Activated CD8-positive, alpha-beta T cell treated with anti-CD3 and anti-CD28 coated beads for 36 hours (primary cell): ENCODE measurements at regions not wholly inside any gene's neighbourhood (a gene's known extent, or its start where the extent isn't known, plus 50 kb on each side); places are given as distances from the start of the nearest gene placed in this dataset.
"Not testable (repeated sequence)": the region's sequence is repeated elsewhere in the genome, so short reads cannot be mapped to it uniquely, and the experiment has no call there.

ENCODE experiments used
- ATAC-seq: fragments of 200-7000 bp; cut with Tn5 transposase; one replicate; pipeline ENCODE4 v1.10.0; 2021; ENCODE audit warnings: mild to moderate bottlenecking, moderate library complexity
- CTCF ChIA-PET: fragments of 350-600 bp; sonication (Branson Sonifier 250); formaldehyde crosslinking; loops from one replicate; lab custom pipeline; 2021; ENCODE audit warnings: antibody characterized with exemption; lab: Charles Lee
- POLR2A ChIA-PET: fragments of 350-600 bp; sonication (Branson Sonifier 250); formaldehyde crosslinking; loops from one replicate; lab custom pipeline; 2021; ENCODE audit warnings: antibody characterized with exemption; lab: Charles Lee
- DNase-seq: peaks from one replicate; pipeline ENCODE4 v3.0.0-alpha.2; 2020
- H3K27ac Mint-ChIP-seq: one replicate; pipeline ENCODE4 v1.8.0; 2021; ENCODE audit warnings: mild to moderate bottlenecking, mixed read lengths
- H3K27me3 Mint-ChIP-seq: one replicate; pipeline ENCODE4 v1.8.0; 2021; ENCODE audit warnings: mixed read lengths
- H3K36me3 Mint-ChIP-seq: one replicate; pipeline ENCODE4 v1.8.0; 2021; ENCODE audit warnings: low read depth, mixed read lengths
- H3K4me1 Mint-ChIP-seq: one replicate; pipeline ENCODE4 v1.8.0; 2021; ENCODE audit warnings: low read depth, mixed read lengths
- H3K4me3 Mint-ChIP-seq: one replicate; pipeline ENCODE4 v1.8.0; 2021; ENCODE audit warnings: mild to moderate bottlenecking, moderate library complexity, mixed read lengths
- H3K9me3 Mint-ChIP-seq: one replicate; pipeline ENCODE4 v1.8.0; 2021; ENCODE audit warnings: mixed read lengths
- intact Hi-C: fragments of 100-400 bp; cut with micrococcal nuclease; formaldehyde crosslinking; loops from one replicate; pipeline ENCODE4 v1.10.0; 2022
- TF ChIP-seq, protein P1 (sequence below): fragments of 200-600 bp; IDR thresholded peaks from one replicate; pipeline ENCODE4 v1.8.0; 2022; ENCODE audit warnings: antibody characterized with exemption, mild to moderate bottlenecking

DNA sequence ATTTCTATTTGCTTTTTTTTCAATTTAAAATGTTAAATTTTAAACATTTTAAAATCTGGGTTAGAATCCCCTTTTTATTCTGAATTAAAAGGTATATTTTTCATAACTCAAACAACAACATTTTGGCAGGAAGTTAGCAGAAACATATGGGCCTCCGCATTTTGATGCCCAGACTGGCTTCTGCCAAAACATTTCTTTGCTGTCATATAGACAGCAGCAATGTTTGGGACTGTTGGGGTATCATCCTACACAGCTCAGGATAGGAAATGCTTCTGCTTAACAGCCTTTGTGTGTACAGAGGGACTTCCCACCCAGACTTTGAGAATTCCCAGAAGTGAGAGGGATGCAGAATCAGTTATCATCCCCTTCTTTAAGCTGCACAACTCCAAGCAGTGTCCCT is 155.4 kb upstream of the PARD3B start:
- no peaks in the 10 kb centered on the region for H3K36me3 Mint-ChIP-seq
- ChIA-PET CTCF (no interaction called here), POLR2A (no interaction called here)
- no peaks in the 10 kb centered on the region for H3K4me1 Mint-ChIP-seq
- no peaks in the 10 kb centered on the region for H3K9me3 Mint-ChIP-seq
- no peak overlapping the region for H3K27ac Mint-ChIP-seq
- intact Hi-C loops: no loop called here
- H3K4me3 Mint-ChIP-seq: no peak overlapping the region
- TF ChIP-seq, protein P1, sequence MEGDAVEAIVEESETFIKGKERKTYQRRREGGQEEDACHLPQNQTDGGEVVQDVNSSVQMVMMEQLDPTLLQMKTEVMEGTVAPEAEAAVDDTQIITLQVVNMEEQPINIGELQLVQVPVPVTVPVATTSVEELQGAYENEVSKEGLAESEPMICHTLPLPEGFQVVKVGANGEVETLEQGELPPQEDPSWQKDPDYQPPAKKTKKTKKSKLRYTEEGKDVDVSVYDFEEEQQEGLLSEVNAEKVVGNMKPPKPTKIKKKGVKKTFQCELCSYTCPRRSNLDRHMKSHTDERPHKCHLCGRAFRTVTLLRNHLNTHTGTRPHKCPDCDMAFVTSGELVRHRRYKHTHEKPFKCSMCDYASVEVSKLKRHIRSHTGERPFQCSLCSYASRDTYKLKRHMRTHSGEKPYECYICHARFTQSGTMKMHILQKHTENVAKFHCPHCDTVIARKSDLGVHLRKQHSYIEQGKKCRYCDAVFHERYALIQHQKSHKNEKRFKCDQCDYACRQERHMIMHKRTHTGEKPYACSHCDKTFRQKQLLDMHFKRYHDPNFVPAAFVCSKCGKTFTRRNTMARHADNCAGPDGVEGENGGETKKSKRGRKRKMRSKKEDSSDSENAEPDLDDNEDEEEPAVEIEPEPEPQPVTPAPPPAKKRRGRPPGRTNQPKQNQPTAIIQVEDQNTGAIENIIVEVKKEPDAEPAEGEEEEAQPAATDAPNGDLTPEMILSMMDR: no peak
- DNase-seq (no peak), ATAC-seq (no peak)
- peaks cover 11% of the 10 kb centered on the region for H3K27me3 Mint-ChIP-seq

DNA sequence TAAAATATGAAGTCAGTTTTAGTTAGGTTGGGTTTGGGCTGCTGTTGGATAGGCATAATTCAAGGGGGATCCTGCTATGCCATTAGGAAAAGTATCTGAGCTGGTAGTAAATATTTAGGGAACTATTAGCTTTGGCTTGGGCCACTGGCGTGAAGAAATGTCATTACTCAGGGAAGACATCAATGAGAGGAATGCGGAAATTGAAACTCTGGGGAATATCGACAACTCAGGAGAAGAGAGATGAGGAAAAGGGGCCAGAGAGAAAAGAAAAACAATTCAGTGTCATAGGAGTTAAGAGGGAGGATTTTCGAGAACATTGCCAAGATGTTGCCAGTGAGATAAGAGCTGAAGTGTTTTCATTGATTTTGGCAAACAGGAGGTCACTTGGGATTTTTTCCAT is 149.7 kb upstream of the PARD3B start:
- ATAC-seq (no peak), DNase-seq (no peak)
- Mint-ChIP-seq H3K9me3 (no peaks in the 10 kb centered on the region), H3K36me3 (no peaks in the 10 kb centered on the region), H3K27ac (no peak overlapping the region), H3K4me1 (no peaks in the 10 kb centered on the region), H3K4me3 (no peak overlapping the region), H3K27me3 (peaks cover 12% of the 10 kb centered on the region)
- intact Hi-C loops: no loop called here
- TF ChIP-seq, protein P1: no peak
- CTCF ChIA-PET: no interaction called here
- POLR2A ChIA-PET: interaction anchor here (0.5 kb wide), 1 partner anchor 166 kb away, joined by 3 read pairs; no protein-coding TSS in a partner anchor

DNA sequence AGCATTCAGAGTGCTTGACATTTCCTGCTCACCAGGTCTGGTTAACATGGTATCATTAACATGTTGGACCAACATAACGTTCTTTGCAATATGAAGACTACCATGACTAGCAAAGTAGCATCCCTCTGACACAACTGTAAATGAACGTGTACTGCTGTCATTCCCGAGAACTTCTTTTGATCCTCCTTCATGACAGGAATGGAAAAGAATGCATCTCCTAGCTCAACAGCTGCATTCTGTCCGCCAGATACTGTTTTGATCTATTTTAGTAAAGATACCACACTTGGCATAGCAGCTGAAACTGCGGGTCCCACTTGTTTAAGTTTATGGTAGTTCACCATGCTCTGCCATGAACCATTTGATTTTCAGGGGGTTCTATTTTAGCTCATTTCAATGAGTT is 144.2 kb upstream of the PARD3B start:
- H3K4me3 Mint-ChIP-seq: no peak overlapping the region
- H3K27ac Mint-ChIP-seq: no peak overlapping the region
- intact Hi-C loops: no loop called here
- H3K27me3 Mint-ChIP-seq: peaks cover 10% of the 10 kb centered on the region
- no peaks in the 10 kb centered on the region for H3K4me1 Mint-ChIP-seq
- H3K36me3 Mint-ChIP-seq: no peaks in the 10 kb centered on the region
- no peaks in the 10 kb centered on the region for H3K9me3 Mint-ChIP-seq
- DNase-seq (no peak), ATAC-seq (no peak)
- POLR2A ChIA-PET: interaction anchor here (0.7 kb wide), 1 partner anchor 970 kb away, joined by 3 read pairs; no protein-coding TSS in a partner anchor
- CTCF ChIA-PET: interaction anchor here (1.2 kb wide), 1 partner anchor 9 kb away, joined by 4 read pairs; no protein-coding TSS in a partner anchor
- TF ChIP-seq, protein P1: no peak

DNA sequence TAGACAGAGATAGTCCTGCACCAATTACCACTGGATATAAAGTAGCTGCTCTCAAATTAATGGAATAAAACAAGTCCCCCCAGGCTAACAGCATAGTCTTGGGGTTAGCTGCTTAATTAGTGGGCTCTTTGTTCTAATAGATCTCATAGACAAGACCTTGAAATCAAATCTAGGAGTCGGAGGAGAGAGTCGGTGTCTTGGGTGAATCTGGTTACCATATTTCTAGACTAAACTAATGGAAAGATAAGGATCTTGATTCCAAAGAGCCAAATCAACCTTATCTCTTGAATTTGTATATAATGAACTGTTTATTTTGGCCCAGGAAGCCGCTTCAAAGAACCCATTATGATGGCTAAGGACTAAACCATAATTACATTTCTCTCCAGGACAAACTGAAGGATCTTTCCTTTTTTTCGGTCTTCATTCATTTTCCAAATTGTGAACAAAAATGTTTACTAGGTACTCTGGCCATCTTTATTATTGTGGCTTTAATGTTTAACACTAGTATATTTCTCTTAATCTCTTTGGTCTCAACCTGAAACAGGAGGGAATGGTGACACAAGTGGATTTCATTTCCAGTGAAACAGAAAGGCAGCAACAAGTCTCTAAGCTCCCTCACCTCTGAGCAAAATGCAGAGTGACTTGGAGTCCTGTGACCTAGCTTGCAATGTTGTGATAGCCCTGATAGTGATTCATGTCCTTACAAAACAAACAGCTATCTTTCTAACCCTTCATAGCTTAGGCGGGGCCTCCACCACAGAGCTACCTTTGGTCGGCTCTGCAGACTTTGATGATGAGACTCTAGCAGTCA is 137.9 kb upstream of the PARD3B start:
- ChIA-PET CTCF (interaction anchor here (1.1 kb wide), 1 partner anchor 147 kb away, joined by 3 read pairs; no protein-coding TSS in a partner anchor), POLR2A (no interaction called here)
- no peaks in the 10 kb centered on the region for H3K36me3 Mint-ChIP-seq
- H3K4me3 Mint-ChIP-seq: no peak overlapping the region
- intact Hi-C loops: no loop called here
- DNase-seq: no peak
- H3K27me3 Mint-ChIP-seq: peaks cover 11% of the 10 kb centered on the region
- ATAC-seq: no peak
- no peak overlapping the region for H3K27ac Mint-ChIP-seq
- peaks cover 5% of the 10 kb centered on the region for H3K9me3 Mint-ChIP-seq
- TF ChIP-seq, protein P1: no peak
- no peaks in the 10 kb centered on the region for H3K4me1 Mint-ChIP-seq

DNA sequence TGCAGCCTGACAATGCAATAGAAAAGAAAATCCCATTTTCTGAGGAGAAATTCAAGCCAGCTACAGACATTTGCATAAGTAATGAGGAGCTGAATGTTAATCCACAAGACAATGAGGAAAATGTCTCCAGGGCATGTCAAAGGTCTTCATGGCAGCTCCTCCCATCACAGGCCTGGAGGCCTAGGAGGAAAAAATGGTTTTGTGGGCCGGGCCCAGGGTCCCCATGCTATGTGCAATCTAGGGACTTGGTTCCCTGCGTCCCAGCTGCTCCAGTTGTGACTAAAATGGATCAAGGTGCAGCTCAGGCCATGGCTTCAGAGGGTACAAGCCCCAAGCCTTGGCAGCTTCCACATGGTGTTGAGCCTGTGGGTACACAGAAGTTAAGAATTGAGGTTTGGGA is 132.5 kb upstream of the PARD3B start:
- H3K27ac Mint-ChIP-seq, intact Hi-C loops: not testable (repeated sequence)

More for the DNA sequence above, 132.5 kb upstream of the PARD3B start:
- DNase-seq, H3K4me1 Mint-ChIP-seq, POLR2A ChIA-PET, ATAC-seq, CTCF ChIA-PET, H3K27me3 Mint-ChIP-seq, H3K4me3 Mint-ChIP-seq, H3K36me3 Mint-ChIP-seq: not testable (repeated sequence)
- peaks cover 13% of the 10 kb centered on the region for H3K9me3 Mint-ChIP-seq
